H1 (cell line): ENCODE measurements at regions not wholly inside any gene's neighbourhood (a gene's known extent, or its start where the extent isn't known, plus 50 kb on each side); places are given as distances from the start of the nearest gene placed in this dataset.

Experiments used
- CTCF ChIA-PET: fragments of 300-600 bp; sonication (Branson Sonifier 250); formaldehyde crosslinking; loops from one replicate; lab custom pipeline; 2021; ENCODE audit not compliant: partially characterized antibody; lab: Charles Lee
- POLR2A ChIA-PET: fragments of 300-600 bp; sonication (Branson Sonifier 250); formaldehyde crosslinking; loops from one replicate; lab custom pipeline; 2021; ENCODE audit warnings: inconsistent platforms; ENCODE audit not compliant: partially characterized antibody; lab: Charles Lee
- DNase-seq, 2 experiments: peaks; one replicate each; pipeline versions ENCODE4 v3.0.0 to v3.0.0-alpha.2; 2010 to 2022; ENCODE audit warnings: low spot score in 2 of 2, low read depth in 1 of 2, mixed read lengths in 1 of 2
- FAIRE-seq: peaks from 2 replicates; lab custom pipeline; 2011; peaks lifted over from hg19 to GRCh38; lab: Jason Lieb, UNC
- H2AFZ ChIP-seq: 2 replicates; pipeline ENCODE4 v1.8.1; 2012; ENCODE audit warnings: low read length, inconsistent platforms
- H2AK5ac ChIP-seq: 2 replicates; pipeline ENCODE4 v1.6.1; 2013; ENCODE audit warnings: low read depth, low read length
- H2BK120ac ChIP-seq: replicated peaks from 2 replicates; pipeline ENCODE3; 2013; ENCODE audit warnings: low read depth, low read length, inconsistent platforms
- H2BK12ac ChIP-seq: 2 replicates; pipeline ENCODE4 v1.6.1; 2013; ENCODE audit warnings: low read depth, low read length
- H2BK15ac ChIP-seq: 2 replicates; pipeline ENCODE4 v1.6.1; 2013; ENCODE audit warnings: low read length
- H2BK20ac ChIP-seq: 2 replicates; pipeline ENCODE4 v1.6.1; 2013; ENCODE audit warnings: low read length
- H2BK5ac ChIP-seq: 2 replicates; pipeline ENCODE4 v1.6.1; 2013; ENCODE audit warnings: low read depth, low read length
- H3K14ac ChIP-seq: 2 replicates; pipeline ENCODE4 v1.6.1; 2013; ENCODE audit warnings: inconsistent platforms; ENCODE audit not compliant: insufficient read length
- H3K18ac ChIP-seq: 2 replicates; pipeline ENCODE4 v1.6.1; 2013; ENCODE audit warnings: low read length; ENCODE audit errors: extremely low read depth
- H3K23ac ChIP-seq: 2 replicates; pipeline ENCODE4 v1.6.1; 2013; ENCODE audit warnings: inconsistent platforms; ENCODE audit not compliant: insufficient read length
- H3K23me2 ChIP-seq: 2 replicates; pipeline ENCODE4 v1.6.1; 2013; ENCODE audit warnings: low read depth, low read length
- H3K27ac ChIP-seq: 2 replicates; pipeline ENCODE4 v1.6.1; 2011; ENCODE audit warnings: low read depth, low read length, inconsistent platforms
- H3K27me3 ChIP-seq, 4 experiments: replicated peaks in 1 of 4; 1 replicate in 1 of 4; 2 replicates in 3 of 4; pipeline versions ENCODE4 v1.6.1 to v1.8.1; 2011 to 2013; ENCODE audit warnings: low read length in 3 of 4, mild to moderate bottlenecking in 3 of 4, inconsistent platforms in 2 of 4, mixed read lengths in 2 of 4, moderate library complexity in 1 of 4; ENCODE audit not compliant: control insufficient read depth in 3 of 4, insufficient read depth in 3 of 4; ENCODE audit errors: extremely low read depth in 1 of 4
- H3K36me3 ChIP-seq, 4 experiments: 2 replicates each; pipeline versions ENCODE4 v1.6.1 to v1.8.1; 2011 to 2013; ENCODE audit warnings: mild to moderate bottlenecking in 4 of 4, low read length in 3 of 4, moderate library complexity in 2 of 4, control low read depth in 1 of 4, inconsistent platforms in 1 of 4; ENCODE audit not compliant: insufficient read depth in 4 of 4, control insufficient read depth in 2 of 4
- H3K4ac ChIP-seq: replicated peaks from 2 replicates; pipeline ENCODE3; 2013; ENCODE audit warnings: low read length, low read depth, mixed read lengths, inconsistent platforms; ENCODE audit not compliant: insufficient read length
- H3K4me1 ChIP-seq, 4 experiments: replicated peaks in 1 of 4; 1 replicate in 1 of 4; 2 replicates in 3 of 4; pipeline versions ENCODE4 v1.6.1 to v1.8.1; 2011 to 2013; ENCODE audit warnings: low read length in 3 of 4, inconsistent platforms in 2 of 4, mixed read lengths in 1 of 4; ENCODE audit not compliant: insufficient read depth in 4 of 4, control insufficient read depth in 3 of 4
- H3K4me2 ChIP-seq, 2 experiments: 2 replicates each; pipeline versions ENCODE4 v1.6.1 to v1.8.1; 2011 to 2013; ENCODE audit warnings: low read depth in 2 of 2, low read length in 2 of 2, control low read depth in 1 of 2, inconsistent platforms in 1 of 2, mild to moderate bottlenecking in 1 of 2; ENCODE audit not compliant: insufficient read depth in 1 of 2
- H3K4me3 ChIP-seq, 4 experiments: fragments of 200-600, 300-600 bp in 1 of 4; sonication (generic), shearing (Covaris generic), sonication (Bioruptor Twin) in 1 of 4; 2 replicates each; pipeline versions ENCODE4 v1.5.1 to v1.8.1; 2011 to 2016; ENCODE audit warnings: low read length in 4 of 4, low read depth in 3 of 4, control low read depth in 2 of 4, inconsistent platforms in 2 of 4, mild to moderate bottlenecking in 2 of 4, mixed read lengths in 1 of 4, moderate library complexity in 1 of 4; ENCODE audit not compliant: insufficient read depth in 2 of 4; ENCODE audit errors: extremely low read depth in 1 of 4
- H3K56ac ChIP-seq: replicated peaks from 2 replicates; pipeline ENCODE3; 2013; ENCODE audit warnings: low read depth, mild to moderate bottlenecking, mixed read lengths, low read length, inconsistent platforms; ENCODE audit not compliant: insufficient read length
- H3K79me1 ChIP-seq: 2 replicates; pipeline ENCODE4 v1.6.1; 2013; ENCODE audit warnings: low read depth, low read length, control low read depth
- H3K79me2 ChIP-seq, 2 experiments: 2 replicates each; pipeline versions ENCODE4 v1.6.1 to v1.8.1; 2012 to 2013; ENCODE audit warnings: low read length in 2 of 2, mild to moderate bottlenecking in 2 of 2, inconsistent platforms in 1 of 2; ENCODE audit not compliant: insufficient read depth in 2 of 2, control insufficient read depth in 1 of 2
- H3K9ac ChIP-seq, 4 experiments: replicated peaks in 1 of 4; 1 replicate in 1 of 4; 2 replicates in 3 of 4; pipeline versions ENCODE4 v1.6.1 to v1.8.1; 2011 to 2013; ENCODE audit warnings: low read depth in 3 of 4, low read length in 3 of 4, control low read depth in 2 of 4, mild to moderate bottlenecking in 2 of 4, moderate library complexity in 2 of 4, inconsistent platforms in 1 of 4; ENCODE audit errors: extremely low read depth in 1 of 4
- H3K9me3 ChIP-seq, 2 experiments: 2 replicates each; pipeline versions ENCODE4 v1.6.1 to v1.8.1; 2012 to 2013; ENCODE audit warnings: mild to moderate bottlenecking in 2 of 2, moderate library complexity in 2 of 2, control low read depth in 1 of 2, inconsistent platforms in 1 of 2, low read depth in 1 of 2, low read length in 1 of 2, mixed read lengths in 1 of 2; ENCODE audit not compliant: insufficient read depth in 2 of 2
- H4K20me1 ChIP-seq, 2 experiments: replicated peaks in 1 of 2; 2 replicates each; pipeline versions ENCODE3 to v1.8.1; 2011 to 2013; ENCODE audit warnings: inconsistent platforms in 2 of 2, low read length in 2 of 2, mild to moderate bottlenecking in 1 of 2; ENCODE audit not compliant: insufficient read depth in 2 of 2, control insufficient read depth in 1 of 2
- H4K5ac ChIP-seq: 2 replicates; pipeline ENCODE4 v1.6.1; 2013; ENCODE audit warnings: low read length, low read depth, mixed read lengths, inconsistent platforms; ENCODE audit not compliant: insufficient read length
- H4K8ac ChIP-seq: 2 replicates; pipeline ENCODE4 v1.8.0; 2013; ENCODE audit warnings: mild to moderate bottlenecking, moderate library complexity, low read length, inconsistent platforms; ENCODE audit not compliant: insufficient read depth; ENCODE audit errors: extremely low read depth
- H4K91ac ChIP-seq: replicated peaks from 2 replicates; pipeline ENCODE3; 2013; ENCODE audit warnings: low read length, mixed read lengths, inconsistent platforms; ENCODE audit not compliant: insufficient read length
- BCL11A ChIP-seq, 2 experiments: IDR thresholded peaks; one replicate each; pipeline ENCODE4 v1.6.1; 2011; ENCODE audit warnings: low read depth in 2 of 2, low read length in 2 of 2, mild to moderate bottlenecking in 2 of 2
- CBX8 ChIP-seq: fragments of 300-800, 300-1000 bp; sonication (generic); IDR thresholded peaks from 2 replicates; pipeline ENCODE4 v1.7.1; 2016; ENCODE audit warnings: low read depth, low read length, borderline replicate concordance
- CHD2 ChIP-seq: IDR thresholded peaks from 2 replicates; pipeline ENCODE4 v1.6.1; 2012; ENCODE audit warnings: low read length, improper control_type of control experiment
- CTBP2 ChIP-seq: IDR thresholded peaks from 2 replicates; pipeline ENCODE4 v1.7.0; 2011; ENCODE audit warnings: borderline replicate concordance, mild to moderate bottlenecking, moderate library complexity, mixed read lengths, low read length; ENCODE audit not compliant: insufficient read depth, insufficient read length
- EGR1 ChIP-seq: IDR thresholded peaks from 2 replicates; pipeline ENCODE4 v1.6.1; 2011; ENCODE audit warnings: low read depth, low read length, borderline replicate concordance
- HDAC2 ChIP-seq, 2 experiments: fragments of 300-600 bp in 1 of 2; sonication (generic) in 1 of 2; IDR thresholded peaks; 2 replicates each; pipeline ENCODE4 v1.6.1; 2011 to 2012; ENCODE audit warnings: low read depth in 2 of 2, low read length in 2 of 2, mild to moderate bottlenecking in 2 of 2, moderate library complexity in 2 of 2, borderline replicate concordance in 1 of 2, inconsistent platforms in 1 of 2
- KDM1A ChIP-seq: fragments of 200-600, 300-600 bp; sonication (generic); IDR thresholded peaks from 2 replicates; pipeline ENCODE4 v1.7.1; 2016; ENCODE audit warnings: mild to moderate bottlenecking, low read length, borderline replicate concordance
- KDM5A ChIP-seq: fragments of 200-600 bp; IDR thresholded peaks from 2 replicates; pipeline ENCODE4 v1.7.1; 2012; ENCODE audit warnings: mild to moderate bottlenecking, low read length, inconsistent platforms, mixed read lengths
- NRF1 ChIP-seq: IDR thresholded peaks from 2 replicates; pipeline ENCODE4 v1.6.1; 2011; ENCODE audit warnings: mild to moderate bottlenecking, low read depth, low read length, improper control_type of control experiment
- POLR2AphosphoS5 ChIP-seq: IDR thresholded peaks from 2 replicates; pipeline ENCODE4 v1.6.1; 2011; ENCODE audit warnings: low read depth, low read length
- RXRA ChIP-seq: IDR thresholded peaks from 2 replicates; pipeline ENCODE4 v1.6.1; 2011; ENCODE audit warnings: low read depth, mild to moderate bottlenecking, low read length, moderate library complexity; ENCODE audit not compliant: insufficient read depth
- SUZ12 ChIP-seq: fragments of 200-600 bp; sonication (generic); IDR thresholded peaks from 2 replicates; pipeline ENCODE4 v1.6.1; 2012; ENCODE audit warnings: mild to moderate bottlenecking, inconsistent platforms, low read length, moderate library complexity, mixed read lengths
- WGBS, 2 experiments: shearing (Covaris generic) in 1 of 2; methylation state at CpG; one replicate each; pipeline versions ENCODE4 v1.1.6 to v1.1.7; 2013 to 2015; ENCODE audit warnings: low lambda C conversion rate in 2 of 2, mixed read lengths in 2 of 2, inconsistent platforms in 1 of 2, low coverage in 1 of 2, missing lambda C conversion rate in 1 of 2; ENCODE audit not compliant: insufficient replicate concordance in 2 of 2, insufficient coverage in 1 of 2, insufficient read length in 1 of 2; ENCODE audit errors: extremely low coverage in 1 of 2, missing lambda C conversion rate in 1 of 2; 5-methylcytosine and 5-hydroxymethylcytosine counted together
- TF ChIP-seq, protein P1 (sequence below): IDR thresholded peaks from 2 replicates; pipeline ENCODE4 v1.6.1; 2011; ENCODE audit warnings: low read length, improper control_type of control experiment

DNA sequence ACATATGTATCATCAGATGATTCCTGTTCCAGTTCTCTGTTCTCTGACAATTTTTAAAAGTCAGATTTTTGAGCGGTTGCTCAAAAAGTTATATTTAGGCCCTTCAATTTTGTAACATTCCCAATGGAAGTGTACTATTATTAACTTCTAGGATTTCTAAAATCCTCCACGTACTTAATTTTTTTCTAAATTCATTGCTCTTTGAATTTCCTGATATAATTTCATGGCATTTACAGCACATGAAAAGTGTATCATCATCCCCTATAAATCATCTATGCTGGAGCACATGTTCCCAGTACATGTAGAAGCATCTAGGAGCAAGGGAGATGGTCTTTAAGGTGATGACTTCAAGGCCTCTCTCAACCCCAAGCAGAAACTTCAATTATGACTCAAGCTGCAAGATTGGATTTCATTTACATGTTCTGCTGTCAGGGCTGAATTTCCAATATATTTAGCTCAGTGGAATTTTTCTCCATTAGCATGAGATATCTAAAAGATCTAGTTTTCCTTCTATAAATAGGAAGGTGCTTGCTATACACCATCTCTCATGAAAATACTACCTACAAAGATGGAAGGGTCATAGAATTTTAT lies 392.8 kb upstream of the MIR17HG start:
- no peak overlapping the region for H3K23ac ChIP-seq
- no peaks in the 10 kb centered on the region for H3K4me1 ChIP-seq
- no peak overlapping the region for H3K4ac ChIP-seq
- H3K9me3 ChIP-seq = no peaks in the 10 kb centered on the region
- no peak overlapping the region for H2BK5ac ChIP-seq
- no peaks in the 10 kb centered on the region for H4K20me1 ChIP-seq
- H3K14ac ChIP-seq = no peak overlapping the region
- no peaks in the 10 kb centered on the region for H3K79me2 ChIP-seq
- 81% methylated on average over 2 of the region's 2 CpGs; no CpG with 5 or more reads in 1 of the 2 experiments for WGBS, 2 experiments
- H3K23me2 ChIP-seq = no peaks in the 10 kb centered on the region
- H4K5ac ChIP-seq = no peak overlapping the region
- H3K27ac ChIP-seq = no peak overlapping the region
- H2BK15ac ChIP-seq = no peak overlapping the region
- no peak overlapping the region for H2BK12ac ChIP-seq
- H4K91ac ChIP-seq = no peak overlapping the region
- no peaks in the 10 kb centered on the region for H3K27me3 ChIP-seq
- no peak overlapping the region for H2BK20ac ChIP-seq
- FAIRE-seq (no peak), DNase-seq (no peak)
- H3K36me3 ChIP-seq = no peaks in the 10 kb centered on the region
- no peak overlapping the region for H2AK5ac ChIP-seq
- H3K4me3 ChIP-seq = no peak overlapping the region
- CTCF ChIA-PET = no interaction called here
- H3K79me1 ChIP-seq = no peaks in the 10 kb centered on the region
- H3K56ac ChIP-seq = no peak overlapping the region
- H2AFZ ChIP-seq = no peak overlapping the region
- no peak overlapping the region for H3K4me2 ChIP-seq
- H4K8ac ChIP-seq = no peak overlapping the region
- POLR2A ChIA-PET = interaction anchor here (0.7 kb wide), 1 partner anchor 1415 kb away, joined by 4 read pairs; no protein-coding TSS in a partner anchor
- H3K9ac ChIP-seq = no peak overlapping the region
- no peak overlapping the region for H3K18ac ChIP-seq
- H2BK120ac ChIP-seq = no peak overlapping the region
- TF ChIP-seq HDAC2 (IDR thresholded peaks at IDR 0.05; ENCODE audit: borderline replicate concordance in 1 of 2, low read depth in 2 of 2, low read length in 2 of 2) (no peak), RXRA (no peak), EGR1 (no peak), KDM5A (no peak), CBX8 (no peak), SUZ12 (no peak), BCL11A (IDR thresholded peaks at IDR 0.05; ENCODE audit: low read depth in 2 of 2, low read length in 2 of 2) (no peak), POLR2AphosphoS5 (no peak), CTBP2 (no peak), NRF1 (no peak), CHD2 (no peak), KDM1A (no peak)
- TF ChIP-seq, protein P1, sequence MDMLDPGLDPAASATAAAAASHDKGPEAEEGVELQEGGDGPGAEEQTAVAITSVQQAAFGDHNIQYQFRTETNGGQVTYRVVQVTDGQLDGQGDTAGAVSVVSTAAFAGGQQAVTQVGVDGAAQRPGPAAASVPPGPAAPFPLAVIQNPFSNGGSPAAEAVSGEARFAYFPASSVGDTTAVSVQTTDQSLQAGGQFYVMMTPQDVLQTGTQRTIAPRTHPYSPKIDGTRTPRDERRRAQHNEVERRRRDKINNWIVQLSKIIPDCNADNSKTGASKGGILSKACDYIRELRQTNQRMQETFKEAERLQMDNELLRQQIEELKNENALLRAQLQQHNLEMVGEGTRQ = no peak
